GM10266 (cell line): ENCODE measurements at regions not wholly inside any gene's neighbourhood (a gene's known extent, or its start where the extent isn't known, plus 50 kb on each side); places are given as distances from the start of the nearest gene placed in this dataset.
"Not testable (repeated sequence)": the region's sequence is repeated elsewhere in the genome, so short reads cannot be mapped to it uniquely, and the experiment has no call there.

Experiments
- DNase-seq: peaks from one replicate; pipeline ENCODE4 v3.0.0; 2012; ENCODE audit errors: extremely low spot score
- TF ChIP-seq, protein P1 (sequence below): IDR thresholded peaks from 2 replicates; pipeline ENCODE4 v1.5.1; 2012; ENCODE audit warnings: mild to moderate bottlenecking, low read depth; ENCODE audit not compliant: control insufficient read depth, insufficient read depth; ENCODE audit errors: missing control alignments

DNA sequence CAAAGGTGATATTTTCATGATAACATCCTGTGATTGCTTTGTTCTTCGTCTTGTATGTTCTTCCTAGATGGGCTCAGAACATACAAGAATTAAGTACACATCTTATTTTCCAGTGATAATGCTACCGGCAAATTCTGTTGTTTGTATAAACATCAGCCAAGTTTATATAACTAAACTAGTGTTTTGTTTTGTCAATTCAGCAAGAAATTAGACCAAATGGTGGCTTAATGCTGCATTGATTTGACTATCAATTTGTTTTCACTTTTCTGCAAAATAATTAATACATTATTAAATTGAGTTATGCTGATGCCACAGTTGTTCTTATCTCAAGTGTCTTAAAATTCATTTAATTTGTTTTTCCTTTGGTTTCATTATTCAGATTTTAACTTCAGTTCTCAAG is 177.7 kb downstream of the OR4F29 start:
- not testable (repeated sequence) for DNase-seq

DNA sequence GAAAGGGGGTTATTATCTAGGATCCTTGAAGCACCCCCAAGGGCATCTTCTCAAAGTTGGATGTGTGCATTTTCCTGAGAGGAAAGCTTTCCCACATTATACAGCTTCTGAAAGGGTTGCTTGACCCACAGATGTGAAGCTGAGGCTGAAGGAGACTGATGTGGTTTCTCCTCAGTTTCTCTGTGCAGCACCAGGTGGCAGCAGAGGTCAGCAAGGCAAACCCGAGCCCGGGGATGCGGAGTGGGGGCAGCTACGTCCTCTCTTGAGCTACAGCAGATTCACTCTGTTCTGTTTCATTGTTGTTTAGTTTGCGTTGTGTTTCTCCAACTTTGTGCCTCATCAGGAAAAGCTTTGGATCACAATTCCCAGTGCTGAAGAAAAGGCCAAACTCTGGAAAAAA is 183.7 kb downstream of the OR4F29 start:
- TF ChIP-seq, protein P1, sequence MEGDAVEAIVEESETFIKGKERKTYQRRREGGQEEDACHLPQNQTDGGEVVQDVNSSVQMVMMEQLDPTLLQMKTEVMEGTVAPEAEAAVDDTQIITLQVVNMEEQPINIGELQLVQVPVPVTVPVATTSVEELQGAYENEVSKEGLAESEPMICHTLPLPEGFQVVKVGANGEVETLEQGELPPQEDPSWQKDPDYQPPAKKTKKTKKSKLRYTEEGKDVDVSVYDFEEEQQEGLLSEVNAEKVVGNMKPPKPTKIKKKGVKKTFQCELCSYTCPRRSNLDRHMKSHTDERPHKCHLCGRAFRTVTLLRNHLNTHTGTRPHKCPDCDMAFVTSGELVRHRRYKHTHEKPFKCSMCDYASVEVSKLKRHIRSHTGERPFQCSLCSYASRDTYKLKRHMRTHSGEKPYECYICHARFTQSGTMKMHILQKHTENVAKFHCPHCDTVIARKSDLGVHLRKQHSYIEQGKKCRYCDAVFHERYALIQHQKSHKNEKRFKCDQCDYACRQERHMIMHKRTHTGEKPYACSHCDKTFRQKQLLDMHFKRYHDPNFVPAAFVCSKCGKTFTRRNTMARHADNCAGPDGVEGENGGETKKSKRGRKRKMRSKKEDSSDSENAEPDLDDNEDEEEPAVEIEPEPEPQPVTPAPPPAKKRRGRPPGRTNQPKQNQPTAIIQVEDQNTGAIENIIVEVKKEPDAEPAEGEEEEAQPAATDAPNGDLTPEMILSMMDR, result peak; percentile 50
- not testable (repeated sequence) for DNase-seq
